SIG-M5 (cell line): ENCODE measurements at regions not wholly inside any gene's neighbourhood (a gene's known extent, or its start where the extent isn't known, plus 50 kb on each side); places are given as distances from the start of the nearest gene placed in this dataset.

Source experiments
- DNase-seq: peaks from one replicate; lab custom pipeline; 2025; lab: John Stamatoyannopoulos, UW

DNA sequence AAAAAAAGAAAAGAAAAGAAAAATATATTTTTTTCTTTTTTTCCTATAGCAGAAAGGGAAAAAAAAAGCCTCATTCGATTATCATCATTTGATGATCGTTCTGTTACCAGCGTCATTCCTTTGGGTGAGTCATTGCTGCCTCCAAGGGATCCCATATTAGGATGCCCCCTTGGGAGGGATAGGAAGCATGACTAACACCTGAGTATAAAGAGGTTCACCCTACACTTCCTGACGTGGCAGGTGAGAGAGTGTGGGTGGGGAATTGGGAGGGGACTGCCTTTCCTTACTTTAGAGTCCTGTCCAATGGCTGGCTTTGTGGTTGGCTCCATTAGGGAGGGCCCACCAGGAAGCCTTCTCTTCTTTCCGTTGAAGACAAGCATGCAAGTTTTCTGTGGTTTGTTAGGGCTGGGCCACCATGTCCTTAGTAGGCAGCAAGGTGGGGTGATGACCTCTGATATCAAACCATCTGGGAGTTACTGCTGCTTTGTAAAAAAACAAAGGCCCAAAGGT, 56.1 kb upstream of the FUT8 start:
- no peak for DNase-seq

- DNase-seq: no peak
Observed at GRCh38 chr14:65357113-65357512, 55.4 kb upstream of the FUT8 start.

DNA sequence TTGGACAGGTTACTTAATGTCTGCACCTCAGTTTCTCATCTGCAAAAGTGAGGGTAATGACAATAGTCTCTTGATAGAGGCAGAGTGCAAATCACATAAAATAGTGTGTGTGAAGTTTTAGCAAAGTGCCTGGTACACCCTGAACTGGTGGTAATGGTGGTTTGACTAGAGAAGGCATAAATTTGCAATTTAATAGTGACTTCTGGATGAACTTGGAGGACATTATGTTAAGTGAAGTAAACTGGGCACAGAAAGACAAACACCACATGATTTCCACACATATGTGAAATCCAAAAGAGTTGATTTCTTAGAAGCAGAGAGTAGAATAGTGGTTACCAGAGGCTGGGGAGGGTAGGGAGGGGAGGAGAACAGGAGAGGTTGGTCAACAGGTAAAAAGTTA, 54.8 kb upstream of the FUT8 start:
- no peak for DNase-seq

DNA sequence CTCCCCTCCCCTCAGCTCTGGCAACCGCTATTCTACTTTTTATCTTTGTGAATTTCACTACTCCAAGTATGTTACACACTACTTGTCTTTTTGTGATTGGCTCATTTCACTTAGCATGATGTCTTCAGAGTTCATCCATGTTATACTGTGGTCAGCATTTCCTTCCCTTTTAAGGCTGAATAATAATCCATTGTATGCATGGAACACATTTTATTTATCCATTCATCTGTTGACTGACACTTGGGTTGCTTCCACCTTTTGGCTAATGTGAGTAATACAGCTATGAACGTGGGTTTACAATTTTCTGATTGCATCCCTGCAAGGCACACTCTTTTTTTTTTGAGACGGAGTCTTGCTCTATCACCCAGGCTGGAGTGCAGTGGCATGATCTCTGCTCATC, 53.0 kb upstream of the FUT8 start:
- no peak for DNase-seq

DNA sequence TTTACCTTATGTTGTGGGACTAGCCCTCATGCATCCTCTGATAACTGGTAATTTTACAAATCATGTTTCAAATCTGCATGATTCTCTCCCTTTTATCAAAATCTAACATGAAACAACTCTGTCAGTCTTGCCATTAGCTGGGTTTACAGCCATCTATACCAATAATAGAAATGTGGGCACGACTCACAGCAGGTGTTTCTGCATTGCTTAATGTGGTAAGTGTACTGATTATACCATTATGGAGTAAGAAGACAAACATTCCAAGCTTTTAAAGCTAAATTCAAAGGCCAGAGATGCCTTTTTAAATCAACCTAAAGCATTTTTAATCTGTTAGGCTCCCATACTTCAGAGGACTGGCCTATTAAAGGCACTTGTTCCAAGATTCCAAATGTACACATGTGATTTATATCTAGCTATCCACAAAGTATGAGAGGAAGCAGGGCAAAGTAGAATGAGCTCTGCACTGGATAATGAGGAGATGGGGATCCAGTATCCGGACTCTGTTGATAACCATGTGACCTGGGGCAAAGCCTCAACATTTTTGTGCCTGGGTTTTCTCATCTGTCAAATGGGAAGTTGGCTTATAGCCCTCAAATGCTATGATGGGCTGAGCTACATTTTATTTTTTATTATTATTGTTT, 52.3 kb upstream of the FUT8 start:
- no peak for DNase-seq

- DNase-seq: no peak
Observed at GRCh38 chr14:65361920-65362319, 50.6 kb upstream of the FUT8 start.
